ENCODE measurements at regions not wholly inside any gene's neighbourhood (a gene's known extent, or its start where the extent isn't known, plus 50 kb on each side); places are given as distances from the start of the nearest gene placed in this dataset.

- Histone ChIP-seq H3K4me2 (no peak overlapping the region), H3K27ac (peak overlapping the region; percentile 37; the same call in 1 of the 2 replicates), H3K9ac (no peak overlapping the region), H3K4me1 (peaks cover 43% of the 10 kb centered on the region), H3K9me3 (no peaks in the 10 kb centered on the region), H3K27me3 (no peaks in the 10 kb centered on the region), H4K20me1 (no peaks in the 10 kb centered on the region), H3K4me3 (no peak overlapping the region), H3K36me3 (no peaks in the 10 kb centered on the region)
- TF ChIP-seq Cebpa-rat (IDR thresholded peaks at IDR 0.05) = no peak
Observed at GRCh38 chr1:234985516-234986294, 142.9 kb downstream of the TOMM20 start.

DNA sequence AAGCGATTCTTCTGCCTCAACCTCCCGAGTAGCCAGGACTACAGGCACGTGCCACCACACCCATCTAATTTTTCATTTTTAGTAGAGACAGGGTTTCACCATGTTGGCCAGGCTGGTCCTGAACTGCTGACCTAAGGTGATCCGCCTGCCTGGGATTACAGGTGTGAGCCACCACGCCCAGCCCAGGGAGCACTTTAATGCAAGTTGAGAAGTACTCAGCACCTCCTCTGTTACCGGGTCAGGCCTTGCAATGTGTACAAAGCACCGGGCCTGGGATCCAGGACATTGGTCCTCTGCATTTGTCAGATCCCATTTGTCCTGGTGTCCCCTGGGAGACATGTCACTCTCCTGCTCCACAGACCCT lies 143.6 kb downstream of the TOMM20 start:
- H3K9ac ChIP-seq = no peak overlapping the region
- H3K4me2 ChIP-seq = peak overlapping the region; percentile 25; the same call in 1 of the 2 replicates

GRCh38 chr1:234983564-234984238 lies 144.9 kb downstream of the TOMM20 start:
- no peak overlapping the region for H3K4me3 ChIP-seq
- TF ChIP-seq Cebpa-rat (IDR thresholded peaks at IDR 0.05) = no peak
- H3K36me3 ChIP-seq = no peaks in the 10 kb centered on the region
- no peaks in the 10 kb centered on the region for H3K9me3 ChIP-seq
- H4K20me1 ChIP-seq = no peaks in the 10 kb centered on the region
- H3K4me1 ChIP-seq = peaks cover 63% of the 10 kb centered on the region
- 0 out of 2 replicates have a peak overlapping the region, but pooled peaks have one; percentile 25 for H3K4me2 ChIP-seq
- no peak overlapping the region for H3K9ac ChIP-seq
- no peaks in the 10 kb centered on the region for H3K27me3 ChIP-seq
- H3K27ac ChIP-seq = peak overlapping the region; percentile 20; the same call in 1 of the 2 replicates

More for the DNA sequence above, 143.6 kb downstream of the TOMM20 start:
- Histone ChIP-seq H3K27ac (peak overlapping the region; percentile 37; the same call in 1 of the 2 replicates), H3K36me3 (no peaks in the 10 kb centered on the region), H4K20me1 (no peaks in the 10 kb centered on the region), H3K4me3 (no peak overlapping the region), H3K9me3 (no peaks in the 10 kb centered on the region), H3K27me3 (no peaks in the 10 kb centered on the region), H3K4me1 (peaks cover 50% of the 10 kb centered on the region)
- no peak for TF ChIP-seq Cebpa-rat (IDR thresholded peaks at IDR 0.05)

GRCh38 chr1:234981758-234982157 lies 146.9 kb downstream of the TOMM20 start:
- Histone ChIP-seq H3K36me3 (no peaks in the 10 kb centered on the region), H3K4me1 (peaks cover 82% of the 10 kb centered on the region), H3K27ac (peak overlapping the region; percentile 96)

GRCh38 chr1:234980645-234981396 lies 147.8 kb downstream of the TOMM20 start:
- Histone ChIP-seq H3K9ac (peak overlapping the region; percentile 80), H3K9me3 (no peaks in the 10 kb centered on the region), H3K4me3 (peak overlapping the region; percentile 60), H3K27ac (peak overlapping the region; percentile 96), H3K4me2 (peak overlapping the region; percentile 94), H3K36me3 (no peaks in the 10 kb centered on the region), H3K27me3 (no peaks in the 10 kb centered on the region), H4K20me1 (no peaks in the 10 kb centered on the region), H3K4me1 (peaks cover 91% of the 10 kb centered on the region)
- TF ChIP-seq Cebpa-rat (IDR thresholded peaks at IDR 0.05) = no peak; the same call in 1 of the 2 replicates

More at GRCh38 chr1:234981758-234982157, 146.9 kb downstream of the TOMM20 start:
- Histone ChIP-seq H3K4me3 (no peak overlapping the region), H3K4me2 (peak overlapping the region; percentile 94), H3K9me3 (no peaks in the 10 kb centered on the region), H3K9ac (0 out of 2 replicates have a peak overlapping the region, but pooled peaks have one; percentile 80), H3K27me3 (no peaks in the 10 kb centered on the region), H4K20me1 (no peaks in the 10 kb centered on the region)
- no peak for TF ChIP-seq Cebpa-rat (IDR thresholded peaks at IDR 0.05)

GRCh38 chr1:234980291-234980644 lies 148.4 kb downstream of the TOMM20 start:
- no peaks in the 10 kb centered on the region for H3K9me3 ChIP-seq
- no peak for TF ChIP-seq Cebpa-rat (IDR thresholded peaks at IDR 0.05)
- peaks cover 97% of the 10 kb centered on the region for H3K4me1 ChIP-seq
- no peaks in the 10 kb centered on the region for H3K27me3 ChIP-seq
- H3K36me3 ChIP-seq = 0 out of 2 replicates have a peak, but pooled peaks cover 2% of the 10 kb centered on the region
- H4K20me1 ChIP-seq = no peaks in the 10 kb centered on the region
- peak overlapping the region; percentile 96 for H3K27ac ChIP-seq
- H3K4me2 ChIP-seq = peak overlapping the region; percentile 94
- H3K4me3 ChIP-seq = peak overlapping the region; percentile 60
- peak overlapping the region; percentile 80 for H3K9ac ChIP-seq

- no peak for TF ChIP-seq Cebpa-rat (IDR thresholded peaks at IDR 0.05)
- Histone ChIP-seq H3K4me3 (peak overlapping the region; percentile 60), H3K9ac (peak overlapping the region; percentile 80)
Observed at GRCh38 chr1:234979296-234980279, 149.0 kb downstream of the TOMM20 start.

GRCh38 chr1:234978397-234979295 lies 150.0 kb downstream of the TOMM20 start:
- Histone ChIP-seq H3K9ac (peak overlapping the region; percentile 80), H3K4me2 (peak overlapping the region; percentile 94)

More at GRCh38 chr1:234979296-234980279, 149.0 kb downstream of the TOMM20 start:
- Histone ChIP-seq H3K9me3 (no peaks in the 10 kb centered on the region; the same call in 1 of the 2 replicates), H3K27me3 (no peaks in the 10 kb centered on the region), H3K4me2 (peak overlapping the region; percentile 94), H3K27ac (peak overlapping the region; percentile 96), H4K20me1 (no peaks in the 10 kb centered on the region), H3K36me3 (0 out of 2 replicates have a peak, but pooled peaks cover 4% of the 10 kb centered on the region), H3K4me1 (peaks cover 97% of the 10 kb centered on the region)

More at GRCh38 chr1:234978397-234979295, 150.0 kb downstream of the TOMM20 start:
- no peak for TF ChIP-seq Cebpa-rat (IDR thresholded peaks at IDR 0.05)
- Histone ChIP-seq H4K20me1 (no peaks in the 10 kb centered on the region), H3K27me3 (no peaks in the 10 kb centered on the region), H3K36me3 (0 out of 2 replicates have a peak, but pooled peaks cover 4% of the 10 kb centered on the region), H3K4me1 (peaks cover 95% of the 10 kb centered on the region), H3K9me3 (no peaks in the 10 kb centered on the region; the same call in 1 of the 2 replicates), H3K27ac (peak overlapping the region; percentile 96), H3K4me3 (peak overlapping the region; percentile 60)
